NCI-H1694 (cell line): ENCODE measurements at regions not wholly inside any gene's neighbourhood (a gene's known extent, or its start where the extent isn't known, plus 50 kb on each side); places are given as distances from the start of the nearest gene placed in this dataset.

ENCODE experiments used
- DNase-seq: peaks from one replicate; lab custom pipeline; 2025; lab: John Stamatoyannopoulos, UW

DNA sequence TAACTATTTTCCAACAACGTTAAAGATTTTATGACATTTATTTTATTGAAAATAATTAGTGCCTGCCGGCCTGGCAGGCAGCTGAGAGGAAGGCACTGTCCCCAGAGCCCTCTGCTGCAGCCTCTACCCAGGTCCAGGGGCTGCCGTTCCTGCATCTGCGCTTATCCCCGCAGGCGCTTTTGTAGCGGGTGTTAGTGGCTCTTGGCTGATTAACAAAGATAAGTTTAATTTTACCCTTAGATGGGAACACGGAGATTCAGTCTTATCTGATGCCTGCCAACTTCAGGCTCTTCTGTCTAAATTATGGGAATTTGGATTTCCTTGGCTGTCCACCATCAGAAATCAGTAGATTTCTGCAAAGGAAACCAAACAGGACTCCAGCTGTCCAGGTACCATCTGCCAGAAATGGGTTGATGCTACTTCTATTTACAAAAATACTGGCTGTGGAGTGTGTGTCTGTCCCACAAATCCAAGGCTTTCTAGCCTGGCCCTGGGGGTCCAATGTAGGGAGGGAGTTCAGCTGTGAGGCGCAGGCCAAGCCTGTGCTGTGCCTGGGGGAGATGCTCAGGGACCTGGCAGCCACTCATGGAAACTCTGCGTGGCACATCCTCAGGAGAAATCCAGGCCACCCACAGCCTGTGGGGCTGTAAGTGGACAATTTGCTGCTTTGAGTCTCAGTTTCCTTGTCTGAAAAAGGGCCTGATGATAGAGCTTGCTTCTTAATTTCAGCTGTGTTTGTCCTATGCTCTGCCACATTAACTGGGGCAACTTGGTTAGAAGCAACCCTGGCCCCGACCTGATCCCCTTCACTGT lies 62.0 kb upstream of the IGFBP3 start:
- no peak for DNase-seq

DNA sequence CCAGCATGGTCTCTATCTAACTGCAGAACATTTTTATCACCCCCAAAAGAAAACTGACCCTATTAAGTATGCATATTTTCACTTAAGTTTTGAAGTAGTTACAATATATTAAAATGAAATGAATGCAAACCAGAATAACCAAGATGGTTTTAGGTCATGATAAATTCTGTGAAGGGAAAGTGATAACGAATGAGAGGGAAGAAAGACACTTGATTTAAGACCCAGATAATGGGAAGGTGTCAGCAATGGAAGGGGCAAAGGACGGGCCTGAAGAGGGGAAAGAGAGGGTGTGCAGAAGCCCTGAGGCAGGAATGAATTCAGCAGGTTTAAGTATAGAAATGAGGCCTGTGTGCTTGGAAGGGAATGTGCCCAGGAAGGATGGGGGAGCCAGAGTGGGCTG lies 61.1 kb upstream of the IGFBP3 start:
- DNase-seq = no peak

DNA sequence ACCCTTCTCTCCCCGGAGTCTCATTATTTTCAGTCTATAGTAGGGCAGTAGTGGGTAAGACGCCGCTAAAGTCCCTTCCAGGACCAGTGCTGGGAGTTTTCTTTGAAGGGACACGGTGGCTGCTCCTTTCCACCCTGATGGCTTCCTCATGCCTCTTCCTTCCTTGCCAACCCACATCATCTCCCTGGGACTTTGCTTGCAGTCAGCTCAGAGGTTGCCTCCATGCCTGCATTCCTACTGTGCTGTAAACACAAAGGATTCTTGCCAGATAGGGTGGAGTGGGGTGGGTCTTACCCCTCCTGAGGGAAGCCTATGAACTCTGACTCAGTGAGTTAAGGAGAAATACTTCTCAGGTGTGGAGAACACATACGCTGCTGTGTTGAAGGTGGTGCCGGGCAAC lies 59.9 kb upstream of the IGFBP3 start:
- no peak for DNase-seq

DNA sequence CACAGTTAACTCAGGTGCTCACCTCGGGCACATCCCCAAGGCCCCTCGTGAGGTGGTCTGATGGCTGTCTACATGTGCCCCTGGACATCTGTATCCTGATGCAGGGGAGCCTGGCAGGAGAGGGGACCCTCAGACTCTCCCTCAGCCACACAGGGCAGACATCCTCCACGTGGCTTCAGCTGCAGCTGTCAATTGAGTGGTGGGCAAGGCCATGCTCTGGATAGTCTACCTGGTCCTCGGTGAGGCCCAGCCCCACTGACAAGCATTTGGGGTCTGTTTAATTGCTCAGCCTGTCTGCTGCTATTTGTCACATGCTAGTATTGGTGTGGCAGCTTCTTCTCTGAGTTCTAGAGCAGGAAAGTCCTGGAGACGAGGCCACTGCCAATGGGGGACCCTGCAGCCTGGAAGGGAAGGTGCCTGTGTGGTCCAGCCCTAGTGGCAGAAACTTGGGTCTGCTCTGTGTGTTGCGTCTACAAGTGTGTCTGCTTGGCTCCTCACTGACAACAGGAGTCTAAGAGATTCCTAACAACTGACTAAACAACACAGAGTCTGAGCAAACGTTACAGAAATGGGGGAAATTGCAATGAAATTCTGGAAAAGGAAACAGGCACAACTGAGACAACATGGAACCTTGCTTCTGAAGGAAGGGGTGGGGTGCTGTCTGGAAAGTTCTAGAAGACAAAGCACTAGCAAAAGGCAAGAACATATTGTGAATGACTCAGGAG lies 59.3 kb upstream of the IGFBP3 start:
- no peak for DNase-seq

DNA sequence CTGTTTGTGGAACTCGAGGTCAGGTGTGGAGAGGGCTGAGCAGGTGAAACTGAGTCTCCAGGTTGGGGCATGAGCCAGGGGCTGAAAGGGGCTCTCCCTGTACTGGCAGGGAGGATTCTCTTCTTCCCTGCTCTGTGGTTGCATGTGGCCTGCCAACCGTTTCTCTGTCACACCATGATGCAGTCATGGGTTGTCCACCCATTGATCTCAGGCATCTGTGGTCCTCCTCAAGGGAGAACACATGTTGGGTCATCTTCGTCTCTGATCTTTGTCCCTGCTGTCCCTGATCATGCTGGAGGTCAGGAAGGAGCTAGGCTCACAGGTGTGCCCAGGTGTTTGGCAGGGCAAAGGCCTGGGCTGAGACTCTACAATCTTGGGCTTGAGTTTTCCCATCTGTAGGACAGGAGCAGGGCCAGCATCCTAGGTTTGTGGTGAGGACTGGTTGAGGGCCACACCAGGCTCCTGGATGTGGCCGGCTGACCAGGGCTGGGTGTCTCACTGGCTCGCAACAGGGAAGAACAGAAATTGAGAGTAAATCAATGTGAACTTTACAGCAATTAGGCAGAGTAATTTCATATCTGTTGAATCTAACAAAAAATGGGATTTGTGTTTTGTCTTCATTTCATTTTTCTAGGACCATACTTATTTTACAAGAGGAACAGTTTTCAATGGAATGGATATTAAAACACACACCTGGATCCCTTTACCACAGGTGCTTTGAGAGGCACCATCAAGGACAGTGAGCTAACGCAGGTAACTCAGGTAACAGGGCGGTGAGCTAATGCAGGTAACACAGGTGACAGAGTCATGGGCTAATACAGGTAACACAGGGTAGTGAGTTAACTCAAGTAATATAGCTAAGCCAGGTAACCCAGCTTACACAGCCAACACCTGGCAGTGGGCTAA lies 58.5 kb upstream of the IGFBP3 start:
- DNase-seq = no peak

DNA sequence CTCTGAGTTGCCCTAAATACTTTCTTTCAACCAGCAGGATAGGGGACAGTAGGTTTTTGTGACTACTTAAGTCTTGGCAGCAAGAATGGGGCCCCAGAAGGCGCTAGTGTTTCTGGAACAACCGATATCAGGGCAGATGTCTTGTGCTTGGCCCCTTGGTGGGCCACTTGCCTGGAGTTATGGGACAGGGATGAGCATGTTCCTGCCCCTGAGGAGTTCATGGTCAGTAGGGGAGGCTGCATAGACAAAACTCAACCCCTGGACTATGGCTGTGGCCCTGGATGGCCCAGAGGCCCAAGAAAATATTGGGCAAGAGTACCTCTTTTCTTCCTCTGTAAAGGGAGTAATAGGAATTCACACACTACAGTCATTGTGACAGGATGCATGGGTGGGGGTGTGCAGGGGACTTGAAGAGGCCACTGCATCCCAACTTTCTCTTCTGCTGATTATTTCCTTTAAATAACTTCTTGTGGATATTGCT lies 57.7 kb upstream of the IGFBP3 start:
- no peak for DNase-seq

DNA sequence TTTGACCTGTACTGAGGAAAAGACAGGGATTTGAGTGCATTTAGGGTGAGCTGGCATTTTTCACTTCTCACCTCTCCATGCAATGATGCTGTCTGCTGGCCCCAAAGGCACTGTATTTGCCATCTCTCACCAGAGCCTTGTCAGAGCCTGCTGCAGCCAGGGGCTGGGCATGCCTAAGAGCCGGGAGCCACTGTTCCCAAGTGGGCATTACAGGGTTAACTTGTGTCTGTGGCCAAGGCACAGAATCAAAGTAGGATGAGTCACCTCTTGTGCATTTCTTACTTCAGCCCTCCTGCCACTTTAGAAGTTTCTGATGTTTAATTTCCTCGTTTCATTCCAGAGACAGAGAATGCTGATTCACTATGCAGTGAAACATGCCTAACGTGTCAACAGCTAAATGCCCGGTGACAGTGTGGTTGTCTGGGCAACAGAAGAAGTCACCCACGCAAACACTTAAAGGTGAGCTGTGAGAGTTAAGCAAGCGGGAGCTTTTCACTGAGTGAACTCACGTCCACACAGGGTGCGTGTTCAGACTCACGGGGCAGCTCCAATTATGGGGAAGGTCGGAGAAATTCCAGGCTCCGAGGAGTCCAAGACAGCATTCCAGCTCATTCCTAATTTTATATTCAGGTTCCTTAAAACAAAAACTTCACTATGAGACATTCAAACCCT lies 57.1 kb upstream of the IGFBP3 start:
- no peak for DNase-seq

DNA sequence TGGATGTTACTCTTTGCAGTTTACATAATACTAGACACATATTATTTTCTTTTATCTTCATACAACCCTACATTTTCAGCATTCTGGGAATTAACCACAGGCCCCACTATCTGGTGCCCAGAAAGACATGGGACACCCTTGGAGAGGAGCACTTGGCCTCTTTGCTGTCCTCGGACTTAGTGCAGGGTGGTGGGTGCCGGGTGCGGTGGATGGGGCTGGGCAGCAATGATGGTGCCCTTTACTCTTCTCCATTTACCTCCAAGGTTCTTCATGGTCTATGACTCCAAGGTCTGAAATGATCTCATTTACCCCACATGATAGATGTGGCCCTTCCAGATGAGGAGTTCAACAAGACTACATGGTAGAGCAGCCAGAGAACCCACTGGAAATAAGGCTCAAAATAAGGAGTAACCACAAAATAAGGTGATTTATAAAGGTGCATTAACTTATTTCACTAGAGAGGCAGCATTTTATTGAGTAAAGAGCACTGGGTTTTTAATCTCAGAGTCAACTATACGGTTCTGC lies 56.2 kb upstream of the IGFBP3 start:
- DNase-seq = no peak

DNA sequence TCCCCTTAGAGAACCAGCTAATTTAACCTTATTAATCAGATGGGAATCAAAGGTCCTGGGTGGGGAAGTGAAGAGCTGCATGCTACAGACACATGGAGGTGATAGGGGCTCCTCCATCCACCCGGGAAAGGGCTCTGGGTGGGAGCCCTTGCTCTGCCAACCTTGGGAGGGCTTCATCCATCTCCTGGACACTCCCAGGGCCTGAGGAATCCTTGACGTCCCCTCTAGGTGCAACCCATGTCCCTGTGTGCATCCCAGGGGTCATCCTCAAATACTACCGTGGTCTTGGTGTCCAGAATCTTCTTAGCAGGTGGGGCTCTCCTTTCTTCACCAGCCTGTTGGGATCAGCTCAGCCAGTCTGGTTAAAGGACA lies 55.4 kb upstream of the IGFBP3 start:
- DNase-seq = no peak

DNA sequence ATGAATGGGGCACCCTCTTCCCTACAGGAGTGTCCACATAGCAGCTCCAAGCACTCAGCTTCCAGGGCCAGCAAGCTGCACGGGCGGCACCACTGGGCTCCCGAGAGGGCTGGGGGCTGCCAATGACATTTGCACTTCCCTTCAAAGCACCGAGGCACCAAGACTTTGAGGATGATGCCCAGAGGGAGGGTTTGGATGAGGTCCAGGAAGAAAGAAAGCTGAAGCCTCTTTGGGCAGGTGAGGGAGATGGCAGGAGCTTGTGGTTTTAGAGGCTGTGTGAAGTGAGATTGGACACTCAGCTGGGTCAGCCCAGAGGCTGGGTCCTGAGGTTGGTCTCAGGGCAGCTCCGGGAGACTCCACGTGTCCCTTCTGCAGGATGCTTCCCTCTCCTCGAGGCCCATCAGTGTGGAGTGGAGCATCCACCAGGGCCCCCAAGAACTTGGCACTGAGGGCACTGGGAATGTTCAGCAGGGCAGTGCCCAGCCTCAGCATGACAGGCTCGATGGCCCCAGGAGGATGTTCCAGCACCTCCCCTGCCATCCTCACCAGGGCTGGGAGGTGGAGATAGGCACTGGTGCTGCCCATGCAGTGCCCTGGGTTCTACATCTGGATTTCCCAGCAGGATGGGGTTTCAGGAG lies 54.9 kb upstream of the IGFBP3 start:
- DNase-seq = no peak

DNA sequence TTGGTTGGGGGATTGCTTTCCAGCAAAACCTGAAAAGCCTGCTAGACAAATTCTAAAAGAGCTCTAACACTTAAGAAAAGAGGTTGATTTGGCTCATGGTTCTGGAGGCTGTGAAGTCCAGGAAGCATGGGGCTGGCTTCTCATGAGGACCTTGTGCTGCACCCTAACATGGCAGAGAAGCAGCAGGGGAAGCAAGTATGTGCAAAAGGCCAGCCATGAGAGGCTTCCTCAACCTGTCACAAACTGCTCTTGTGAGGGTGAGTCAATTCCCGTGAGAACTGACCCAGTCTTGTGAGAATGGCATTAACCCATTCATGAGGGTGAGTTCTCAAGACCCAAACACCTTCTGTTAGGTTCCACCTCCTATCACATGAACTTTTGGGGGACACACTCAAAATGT lies 54.3 kb upstream of the IGFBP3 start:
- no peak for DNase-seq

DNA sequence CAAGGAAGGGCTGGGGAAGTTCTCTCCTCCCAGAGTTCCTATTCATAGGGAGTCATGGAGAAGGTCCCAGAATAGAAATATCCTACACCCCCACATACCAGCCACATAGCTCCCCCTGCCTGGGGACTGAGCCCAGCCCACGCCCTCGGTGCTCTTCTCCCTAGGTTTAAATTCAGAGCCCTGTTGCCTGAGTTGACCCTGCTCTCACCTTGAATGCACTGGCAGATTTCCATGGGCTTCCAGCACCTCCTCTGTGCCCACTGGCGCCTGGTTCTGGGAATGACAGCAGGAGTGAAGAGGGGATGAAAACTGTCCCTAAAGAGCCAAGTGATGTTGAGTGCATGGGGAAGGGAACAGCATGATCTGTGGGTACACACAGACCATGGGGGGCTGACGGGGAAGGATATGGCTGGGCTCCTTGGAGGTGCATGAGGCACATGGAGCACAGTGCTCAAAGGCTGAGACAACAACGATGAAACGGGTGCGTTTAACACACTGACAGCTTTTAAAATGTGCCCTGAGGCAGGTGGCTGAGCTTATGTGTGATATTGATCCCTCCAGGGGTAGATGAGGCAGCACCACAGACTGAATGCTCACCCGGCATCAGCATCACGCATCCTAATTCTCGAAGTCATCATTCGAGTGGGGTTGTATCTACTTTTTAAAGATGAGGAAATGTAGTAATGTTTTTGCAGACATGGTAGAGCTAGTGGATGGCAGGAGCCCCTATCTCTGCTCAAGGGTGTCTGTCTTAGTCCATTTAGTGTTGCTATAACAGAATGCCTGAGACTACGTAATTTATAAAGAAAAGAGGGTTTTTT lies 53.7 kb upstream of the IGFBP3 start:
- DNase-seq = no peak

DNA sequence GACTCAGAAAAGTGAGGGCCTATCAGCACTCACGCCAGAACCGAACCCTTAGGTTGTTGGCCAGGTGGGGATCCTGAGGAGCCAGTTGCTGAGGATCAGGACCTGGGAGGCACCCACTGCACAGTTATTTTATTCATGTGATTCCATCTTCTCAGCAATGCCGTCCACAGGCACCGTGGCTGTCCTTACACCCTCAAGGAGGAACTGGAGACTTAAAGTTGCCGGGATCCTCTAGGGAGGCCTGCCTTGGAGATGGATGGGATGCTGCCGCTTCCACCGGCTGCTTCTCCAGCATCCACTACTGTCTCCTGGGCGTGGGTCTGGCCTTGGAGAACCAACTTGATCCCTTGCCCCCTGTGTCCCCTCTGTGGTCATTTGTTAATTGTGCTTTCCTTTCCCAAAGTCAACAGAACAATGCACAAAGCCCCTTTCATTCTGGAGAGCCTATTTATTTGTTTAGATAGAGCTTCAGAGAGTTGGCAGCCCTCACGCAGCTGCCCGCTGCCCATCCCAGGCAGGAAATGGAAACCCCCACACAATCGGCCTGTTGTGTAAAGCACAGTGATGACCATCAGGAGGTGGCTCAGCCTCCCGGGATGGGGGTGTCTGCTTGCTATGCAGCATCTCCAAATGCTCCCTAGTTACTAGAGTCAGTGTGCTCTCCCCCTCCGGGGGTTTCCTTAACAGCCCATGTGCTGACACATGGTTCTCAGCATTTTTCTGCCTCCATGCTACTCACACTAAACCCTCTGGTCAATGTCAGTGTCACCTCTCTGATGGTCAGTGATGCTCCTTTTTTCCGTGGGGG lies 52.9 kb upstream of the IGFBP3 start:
- DNase-seq = no peak

DNA sequence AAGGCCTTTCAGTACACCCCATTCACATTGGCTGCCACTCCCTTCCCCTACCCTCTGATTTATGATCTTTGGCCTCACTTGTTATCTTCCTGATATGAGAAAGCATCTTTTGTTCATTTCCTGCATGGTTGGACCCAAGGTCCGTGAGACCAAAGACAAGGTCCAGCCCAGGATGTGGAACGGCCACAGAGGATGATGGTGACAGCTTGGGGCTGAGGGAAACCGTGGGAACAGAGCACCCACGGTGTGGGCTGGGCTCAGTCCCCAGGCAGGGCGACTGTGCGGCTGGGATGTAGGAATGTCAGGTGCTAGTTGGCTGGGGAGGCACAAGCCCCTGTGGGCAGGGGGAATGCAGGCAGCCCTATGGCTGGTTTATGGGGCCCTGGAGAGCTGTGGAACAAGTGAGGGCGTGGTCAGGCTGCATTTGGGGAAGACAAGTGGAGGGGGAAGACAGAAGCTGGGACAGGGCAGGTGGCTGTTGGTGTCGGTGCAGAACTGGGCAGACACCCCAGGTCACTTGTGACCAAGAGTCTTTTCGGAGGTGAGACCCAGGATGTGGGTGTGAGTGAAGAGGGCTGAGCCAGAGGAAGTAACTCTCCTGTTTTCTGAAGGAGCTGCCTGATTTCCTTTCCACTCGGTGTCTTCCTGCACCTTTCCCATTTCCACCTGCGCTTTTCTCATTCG lies 51.7 kb upstream of the IGFBP3 start:
- DNase-seq = no peak

DNA sequence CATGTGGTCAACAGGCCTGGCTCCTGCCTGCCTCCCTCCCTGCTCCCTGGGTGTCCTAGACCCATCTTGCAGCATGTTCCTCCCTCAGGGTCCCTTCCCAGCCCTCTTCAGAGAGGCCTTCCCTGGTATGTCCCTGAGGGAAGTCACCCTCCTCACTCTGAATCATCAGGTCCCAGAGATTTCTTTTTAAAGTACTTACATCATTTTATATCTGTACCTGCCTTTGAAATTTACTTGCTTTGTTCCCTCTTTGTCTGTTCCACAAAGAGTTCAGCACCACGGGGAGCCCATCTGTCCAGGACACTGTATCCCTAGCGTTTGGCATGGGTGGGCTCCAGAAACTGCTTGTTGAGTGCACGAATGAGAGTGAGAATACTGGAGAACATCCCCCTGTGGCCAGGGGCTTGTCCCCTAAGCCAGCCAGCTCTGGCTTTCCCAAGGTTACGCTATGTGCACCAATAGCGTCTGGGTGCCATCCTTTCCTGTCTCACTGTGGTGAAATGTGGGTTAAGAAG lies 50.6 kb upstream of the IGFBP3 start:
- DNase-seq = no peak

DNA sequence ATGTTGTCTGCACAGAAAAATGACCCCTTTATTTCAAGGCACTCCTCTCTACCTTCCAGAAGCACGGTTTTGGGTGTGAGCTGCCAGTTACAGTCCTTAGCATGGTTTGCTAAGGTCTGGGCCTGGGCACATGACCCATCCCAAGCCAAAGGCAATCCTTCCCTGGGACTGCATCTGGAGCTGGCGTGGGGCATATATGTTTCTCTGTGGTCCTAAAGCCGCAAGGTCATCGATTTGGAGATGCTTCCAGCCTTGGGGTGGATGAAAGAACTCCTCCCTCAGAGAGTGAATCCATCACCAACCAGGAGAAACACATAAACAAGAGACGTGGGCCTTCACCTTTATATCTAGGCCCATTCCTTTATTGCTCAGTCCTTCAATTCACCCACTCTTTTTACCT lies 50.1 kb upstream of the IGFBP3 start:
- no peak for DNase-seq
